ENCODE measurements at regions not wholly inside any gene's neighbourhood (a gene's known extent, or its start where the extent isn't known, plus 50 kb on each side); places are given as distances from the start of the nearest gene placed in this dataset.

GRCh38 chr7:142391191-142391992 is 133.5 kb upstream of the PRSS58 start:
- no peak overlapping the region for H3K4me3 ChIP-seq
- WGBS: 70% methylated on average over 6 of the region's 6 CpGs
- H3K4me1 ChIP-seq (replicated peaks): no peaks in the 10 kb centered on the region
- no peak for DNase-seq (ENCODE audit: low spot score)
- no peaks in the 10 kb centered on the region for H3K9me3 ChIP-seq
- no peak overlapping the region for H3K27ac ChIP-seq
- intact Hi-C loops (cut with DNase I): no loop called here
- H3K36me3 ChIP-seq: no peaks in the 10 kb centered on the region
- no peaks in the 10 kb centered on the region for H3K27me3 ChIP-seq (replicated peaks; ENCODE audit: insufficient read depth)
- TF ChIP-seq CTCF (IDR thresholded peaks at IDR 0.05) (no peak), POLR2A (IDR thresholded peaks at IDR 0.05) (no peak), POLR2AphosphoS5 (IDR thresholded peaks at IDR 0.05) (no peak)

DNA sequence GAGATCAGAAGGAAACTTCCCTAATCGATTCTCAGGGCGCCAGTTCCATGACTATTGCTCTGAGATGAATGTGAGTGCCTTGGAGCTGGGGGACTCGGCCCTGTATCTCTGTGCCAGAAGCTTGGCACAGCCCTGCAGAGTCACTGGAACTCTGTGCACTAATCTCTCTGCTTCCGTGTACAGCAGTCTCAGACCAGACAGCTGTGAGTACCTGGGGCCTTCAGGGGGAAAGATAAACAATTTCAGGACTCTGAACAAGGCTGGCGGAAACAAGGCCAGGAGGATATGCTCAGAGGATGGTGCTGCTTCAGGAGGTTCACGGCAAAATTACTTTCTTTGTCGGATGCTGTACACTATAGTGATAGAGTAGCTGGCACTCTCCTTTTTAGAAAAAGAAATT is 131.7 kb upstream of the PRSS58 start:
- TF ChIP-seq CTCF (IDR thresholded peaks at IDR 0.05) (no peak), POLR2AphosphoS5 (IDR thresholded peaks at IDR 0.05) (no peak), POLR2A (IDR thresholded peaks at IDR 0.05) (no peak)
- Histone ChIP-seq H3K4me1 (replicated peaks) (no peaks in the 10 kb centered on the region), H3K9me3 (no peaks in the 10 kb centered on the region), H3K27ac (no peak overlapping the region), H3K4me3 (no peak overlapping the region), H3K27me3 (replicated peaks; ENCODE audit: insufficient read depth) (no peaks in the 10 kb centered on the region), H3K36me3 (no peaks in the 10 kb centered on the region)
- WGBS: 50% methylated on average over 7 of the region's 7 CpGs
- intact Hi-C loops (cut with DNase I): no loop called here
- no peak for DNase-seq (ENCODE audit: low spot score)

- Histone ChIP-seq H3K36me3 (no peaks in the 10 kb centered on the region), H3K4me3 (no peak overlapping the region), H3K27me3 (replicated peaks; ENCODE audit: insufficient read depth) (no peaks in the 10 kb centered on the region), H3K4me1 (replicated peaks) (no peaks in the 10 kb centered on the region), H3K9me3 (no peaks in the 10 kb centered on the region), H3K27ac (no peak overlapping the region)
- TF ChIP-seq POLR2A (IDR thresholded peaks at IDR 0.05) (no peak), CTCF (IDR thresholded peaks at IDR 0.05) (peak; percentile 16 to 32 (median 27))
- 58% methylated on average over 8 of the region's 8 CpGs for WGBS
- DNase-seq (ENCODE audit: low spot score): no peak
- intact Hi-C loops (cut with DNase I): no loop called here
Measured at GRCh38 chr7:142385491-142386340, 127.9 kb upstream of the PRSS58 start.

- H3K36me3 ChIP-seq: no peaks in the 10 kb centered on the region
- 52% methylated on average over 11 of the region's 11 CpGs for WGBS
- H3K9me3 ChIP-seq: no peaks in the 10 kb centered on the region
- no peak for DNase-seq (ENCODE audit: low spot score)
- H3K4me1 ChIP-seq (replicated peaks): no peaks in the 10 kb centered on the region
- no peaks in the 10 kb centered on the region for H3K27me3 ChIP-seq (replicated peaks; ENCODE audit: insufficient read depth)
- intact Hi-C loops (cut with DNase I): no loop called here
- no peak overlapping the region for H3K4me3 ChIP-seq
- no peak overlapping the region for H3K27ac ChIP-seq
- TF ChIP-seq POLR2A (IDR thresholded peaks at IDR 0.05) (no peak), CTCF (IDR thresholded peaks at IDR 0.05) (no peak), POLR2AphosphoS5 (IDR thresholded peaks at IDR 0.05) (no peak)
Measured at GRCh38 chr7:142384493-142384922, 126.7 kb upstream of the PRSS58 start.
